ENCODE measurements at regions not wholly inside any gene's neighbourhood (a gene's known extent, or its start where the extent isn't known, plus 50 kb on each side); places are given as distances from the start of the nearest gene placed in this dataset.
"Not testable (repeated sequence)": the region's sequence is repeated elsewhere in the genome, so short reads cannot be mapped to it uniquely, and the experiment has no call there.

GRCh38 chr4:163077680-163078079 lies 89.0 kb downstream of the NAF1 start:
- no peak for DNase-seq

GRCh38 chr4:163072222-163072621 lies 94.5 kb downstream of the NAF1 start:
- no peak for DNase-seq

- no peak for DNase-seq
These were observed 95.4 kb downstream of the NAF1 start for GRCh38 chr4:163071308-163071707.

- DNase-seq, result no peak
These were observed 96.7 kb downstream of the NAF1 start for GRCh38 chr4:163070023-163070422.

GRCh38 chr4:163063891-163064290 lies 102.8 kb downstream of the NAF1 start:
- DNase-seq, result no peak

GRCh38 chr4:163048447-163048846 lies 118.2 kb downstream of the NAF1 start:
- no peak for DNase-seq

- no peak for DNase-seq
These were observed 124.4 kb downstream of the NAF1 start for GRCh38 chr4:163042306-163042705.

- no peak for DNase-seq
These were observed 149.6 kb downstream of the NAF1 start for GRCh38 chr4:163017135-163017534.

- no peak for DNase-seq
These were observed 153.9 kb downstream of the NAF1 start for GRCh38 chr4:163012816-163013215.

GRCh38 chr4:163003979-163004378 lies 162.7 kb downstream of the NAF1 start:
- no peak for DNase-seq

GRCh38 chr4:162988530-162988929 lies 178.2 kb downstream of the NAF1 start:
- no peak for DNase-seq

GRCh38 chr4:162985131-162985530 lies 181.6 kb downstream of the NAF1 start:
- no peak for DNase-seq

- no peak for DNase-seq
These were observed 182.1 kb downstream of the NAF1 start for GRCh38 chr4:162984621-162985020.

- DNase-seq, result no peak
These were observed 184.9 kb downstream of the NAF1 start for GRCh38 chr4:162981823-162982222.

GRCh38 chr4:162978398-162978797 lies 188.3 kb downstream of the NAF1 start:
- no peak for DNase-seq

- no peak for DNase-seq
These were observed 188.9 kb downstream of the NAF1 start for GRCh38 chr4:162977788-162978187.

- no peak for DNase-seq
These were observed 193.9 kb downstream of the NAF1 start for GRCh38 chr4:162972661-162973330.

- DNase-seq, result no peak
These were observed 197.5 kb downstream of the NAF1 start for GRCh38 chr4:162969194-162969593.

GRCh38 chr4:162965978-162966377 lies 200.7 kb downstream of the NAF1 start:
- not testable (repeated sequence) for DNase-seq

GRCh38 chr4:162959046-162959445 lies 207.6 kb downstream of the NAF1 start:
- DNase-seq, result no peak

- no peak for DNase-seq
These were observed 209.1 kb downstream of the NAF1 start for GRCh38 chr4:162957521-162958143.

GRCh38 chr4:162954976-162955375 lies 211.7 kb downstream of the NAF1 start:
- no peak for DNase-seq

GRCh38 chr4:162952232-162952631 lies 214.5 kb downstream of the NAF1 start:
- DNase-seq, result no peak

GRCh38 chr4:162945713-162946112 lies 221.0 kb downstream of the NAF1 start:
- DNase-seq, result no peak

GRCh38 chr4:162943263-162943662 lies 223.4 kb downstream of the NAF1 start:
- DNase-seq, result no peak

Data from DMS153 (cell line).